WTC11 (cell line): ENCODE measurements at regions not wholly inside any gene's neighbourhood (a gene's known extent, or its start where the extent isn't known, plus 50 kb on each side); places are given as distances from the start of the nearest gene placed in this dataset.

Experiments
- ATAC-seq: fragments of 200-7000 bp; cut with Tn5 transposase; 2 replicates; pipeline ENCODE4 v1.10.0; 2021; ENCODE audit warnings: mild to moderate bottlenecking, moderate library complexity
- CTCF ChIA-PET: fragments of 300-600 bp; sonication (Branson Sonifier 250); formaldehyde crosslinking; loops from one replicate; lab custom pipeline; 2021; ENCODE audit warnings: antibody characterized with exemption; lab: Charles Lee
- POLR2A ChIA-PET: fragments of 350-600 bp; sonication (Branson Sonifier 250); formaldehyde crosslinking; loops from one replicate; lab custom pipeline; 2021; ENCODE audit warnings: antibody characterized with exemption; lab: Charles Lee
- DNase-seq: peaks from one replicate; pipeline ENCODE4 v3.0.0; 2021; ENCODE audit warnings: low spot score
- H3K27ac Mint-ChIP-seq: 2 replicates; pipeline ENCODE4 v1.8.0; 2021; ENCODE audit warnings: mixed read lengths
- H3K27me3 Mint-ChIP-seq: 2 replicates; pipeline ENCODE4 v1.8.0; 2021; ENCODE audit warnings: low read depth, mild to moderate bottlenecking, moderate library complexity, mixed read lengths
- H3K36me3 Mint-ChIP-seq: 2 replicates; pipeline ENCODE4 v1.8.0; 2021; ENCODE audit warnings: mixed read lengths
- H3K4me1 Mint-ChIP-seq: 2 replicates; pipeline ENCODE4 v1.8.0; 2022; ENCODE audit warnings: mixed read lengths
- H3K4me3 Mint-ChIP-seq: 2 replicates; pipeline ENCODE4 v1.8.0; 2021; ENCODE audit warnings: mild to moderate bottlenecking, moderate library complexity, mixed read lengths
- H3K9me3 Mint-ChIP-seq: 2 replicates; pipeline ENCODE4 v1.8.0; 2021; ENCODE audit warnings: mixed read lengths
- ATF3 ChIP-seq: sonication (generic); formaldehyde crosslinking; conservative IDR thresholded peaks from 2 replicates; pipeline ENCODE4 v1.8.1; 2022; ENCODE audit warnings: mild to moderate bottlenecking, missing genetic modification reagents
- CREB1 ChIP-seq: sonication (generic); formaldehyde crosslinking; IDR thresholded peaks from 2 replicates; pipeline ENCODE4 v1.8.0; 2023; ENCODE audit warnings: mild to moderate bottlenecking, missing genetic modification reagents
- ELF4 ChIP-seq: sonication (generic); formaldehyde crosslinking; IDR thresholded peaks from 2 replicates; pipeline ENCODE4 v1.8.1; 2022; ENCODE audit warnings: low read depth, mild to moderate bottlenecking, moderate library complexity, missing genetic modification reagents
- ESRRA ChIP-seq: sonication (generic); formaldehyde crosslinking; IDR thresholded peaks from 2 replicates; pipeline ENCODE4 v1.8.1; 2022; ENCODE audit warnings: mild to moderate bottlenecking, missing genetic modification reagents, borderline replicate concordance
- FOXP4 ChIP-seq: sonication (generic); formaldehyde crosslinking; IDR thresholded peaks from 2 replicates; pipeline ENCODE4 v1.8.0; 2022; ENCODE audit warnings: mild to moderate bottlenecking, missing genetic modification reagents
- NFE2L1 ChIP-seq: sonication (generic); formaldehyde crosslinking; IDR thresholded peaks from 2 replicates; pipeline ENCODE4 v1.8.1; 2023; ENCODE audit warnings: missing genetic modification reagents
- NR3C1 ChIP-seq: sonication (generic); formaldehyde crosslinking; conservative IDR thresholded peaks from 2 replicates; pipeline ENCODE4 v1.8.1; 2023; ENCODE audit warnings: low read depth, mild to moderate bottlenecking, missing genetic modification reagents
- PRRX2 ChIP-seq: fragments of 250-450 bp; sonication (Bioruptor Pico); IDR thresholded peaks from 2 replicates; pipeline ENCODE4 v1.8.0; 2021; ENCODE audit warnings: mild to moderate bottlenecking
- SMAD3 ChIP-seq: sonication (generic); formaldehyde crosslinking; IDR thresholded peaks from 2 replicates; pipeline ENCODE4 v1.8.0; 2022; ENCODE audit warnings: missing genetic modification reagents, mild to moderate bottlenecking, borderline replicate concordance
- TCF7 ChIP-seq: sonication (generic); formaldehyde crosslinking; IDR thresholded peaks from 2 replicates; pipeline ENCODE4 v1.8.0; 2022; ENCODE audit warnings: mild to moderate bottlenecking, low read depth, missing genetic modification reagents, moderate library complexity
- TEAD1 ChIP-seq: sonication (generic); formaldehyde crosslinking; IDR thresholded peaks from 2 replicates; pipeline ENCODE4 v1.8.0; 2022; ENCODE audit warnings: mild to moderate bottlenecking, missing genetic modification reagents
- TP53 ChIP-seq: sonication (generic); formaldehyde crosslinking; IDR thresholded peaks from 2 replicates; pipeline ENCODE4 v1.8.1; 2023; ENCODE audit warnings: mild to moderate bottlenecking, missing genetic modification reagents
- ZBTB21 ChIP-seq: sonication (generic); formaldehyde crosslinking; IDR thresholded peaks from 2 replicates; pipeline ENCODE4 v1.8.1; 2023; ENCODE audit warnings: mild to moderate bottlenecking, missing genetic modification reagents, borderline replicate concordance
- ZBTB43 ChIP-seq: sonication (generic); formaldehyde crosslinking; IDR thresholded peaks from 2 replicates; pipeline ENCODE4 v1.8.1; 2023; ENCODE audit warnings: mild to moderate bottlenecking, missing genetic modification reagents
- ZNF121 ChIP-seq: sonication (generic); formaldehyde crosslinking; IDR thresholded peaks from 2 replicates; pipeline ENCODE4 v1.8.0; 2023; ENCODE audit warnings: missing genetic modification reagents
- ZNF281 ChIP-seq: sonication (generic); formaldehyde crosslinking; IDR thresholded peaks from 2 replicates; pipeline ENCODE4 v1.8.0; 2023; ENCODE audit warnings: mild to moderate bottlenecking, missing genetic modification reagents
- ZNF416 ChIP-seq: fragments of 250-450 bp; sonication (Bioruptor Pico); IDR thresholded peaks from 2 replicates; pipeline ENCODE4 v1.9.0; 2021; ENCODE audit warnings: mild to moderate bottlenecking, inconsistent platforms
- TF ChIP-seq, protein P1 (sequence below): sonication (generic); formaldehyde crosslinking; IDR thresholded peaks from 2 replicates; pipeline ENCODE4 v1.8.1; 2022; ENCODE audit warnings: low read depth, missing genetic modification reagents, borderline replicate concordance
- TF ChIP-seq, protein P2 (sequence below): fragments of 250-450 bp; sonication (Bioruptor Pico); IDR thresholded peaks from 2 replicates; pipeline ENCODE4 v2.1.2; 2022; ENCODE audit warnings: mild to moderate bottlenecking, moderate library complexity
- TF ChIP-seq, protein P3 (sequence below): sonication (generic); formaldehyde crosslinking; IDR thresholded peaks from 2 replicates; pipeline ENCODE4 v1.8.0; 2022; ENCODE audit warnings: mild to moderate bottlenecking, missing genetic modification reagents

- H3K9me3 Mint-ChIP-seq: peaks cover 22% of the 10 kb centered on the region
- H3K4me1 Mint-ChIP-seq: peaks cover 1% of the 10 kb centered on the region
- no peak for DNase-seq
- no peak overlapping the region for H3K27ac Mint-ChIP-seq
- TF ChIP-seq TCF7 (CRISPR knock-in tag): no peak
- TF ChIP-seq ATF3 (CRISPR knock-in tag): no peak
- no peak for TF ChIP-seq PRRX2 (CRISPR knock-in tag)
- TF ChIP-seq SMAD3: no peak
- no peak overlapping the region for H3K4me3 Mint-ChIP-seq
- ChIA-PET POLR2A (no interaction called here), CTCF (no interaction called here)
- peaks cover 4% of the 10 kb centered on the region for H3K36me3 Mint-ChIP-seq
- H3K27me3 Mint-ChIP-seq: no peaks in the 10 kb centered on the region; the same call in 1 of the 2 replicates
- no peak for ATAC-seq
These were observed 180.2 kb downstream of the RBM46 start for GRCh38 chr4:154961263-154961662.

DNA sequence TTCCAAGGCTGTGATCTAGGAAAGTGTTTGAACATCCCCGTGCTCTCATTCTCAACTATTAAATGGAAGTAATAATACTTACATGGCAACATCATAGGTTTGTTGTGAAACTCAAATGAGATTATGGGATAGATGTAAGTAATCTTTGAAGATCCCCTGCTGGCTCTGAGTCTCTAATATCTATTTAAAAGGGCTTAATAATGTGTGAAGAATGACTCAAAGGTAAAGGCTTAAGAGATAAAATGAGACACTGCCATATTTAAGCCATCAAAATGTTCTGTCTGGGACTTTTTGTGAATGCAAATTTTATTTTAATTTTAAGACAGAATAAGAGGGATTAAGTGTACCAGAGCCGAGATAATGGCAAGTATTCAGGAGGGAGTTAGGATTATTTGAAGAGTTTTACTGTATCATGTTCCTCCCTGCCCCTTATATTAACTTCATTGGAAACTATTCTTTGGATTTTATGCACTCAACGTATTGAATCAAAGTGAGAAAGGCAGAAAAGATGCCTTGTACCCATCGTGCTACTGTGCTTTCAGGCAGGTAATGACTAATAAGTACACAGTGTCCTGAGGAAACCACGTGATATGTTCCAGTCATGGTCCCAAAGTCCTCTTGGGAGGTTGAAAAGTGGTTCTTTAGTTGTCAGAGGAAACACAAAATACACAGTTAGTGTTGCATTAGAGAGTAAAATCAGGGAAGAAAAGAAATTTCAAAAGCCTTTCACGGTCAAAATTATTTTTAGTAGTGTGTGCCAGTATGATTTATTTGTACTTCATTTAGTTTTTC lies 192.4 kb downstream of the RBM46 start:
- ATAC-seq (no peak), DNase-seq (no peak)
- Mint-ChIP-seq H3K27ac (no peak overlapping the region), H3K27me3 (no peaks in the 10 kb centered on the region), H3K4me3 (no peak overlapping the region), H3K9me3 (peaks cover 7% of the 10 kb centered on the region), H3K36me3 (no peaks in the 10 kb centered on the region), H3K4me1 (peaks cover 6% of the 10 kb centered on the region; the same call in 1 of the 2 replicates)
- CTCF ChIA-PET: interaction anchor here (1.0 kb wide), 1 partner anchor 45 kb away, joined by 3 read pairs; no protein-coding TSS in a partner anchor
- POLR2A ChIA-PET: no interaction called here
- TF ChIP-seq ZNF121 (CRISPR knock-in tag): no peak
- no peak for TF ChIP-seq CREB1 (CRISPR knock-in tag)
- no peak for TF ChIP-seq ZNF416 (CRISPR knock-in tag)
- TF ChIP-seq ZNF281 (CRISPR knock-in tag): no peak
- TF ChIP-seq PRRX2 (CRISPR knock-in tag): no peak
- TF ChIP-seq, protein P1, sequence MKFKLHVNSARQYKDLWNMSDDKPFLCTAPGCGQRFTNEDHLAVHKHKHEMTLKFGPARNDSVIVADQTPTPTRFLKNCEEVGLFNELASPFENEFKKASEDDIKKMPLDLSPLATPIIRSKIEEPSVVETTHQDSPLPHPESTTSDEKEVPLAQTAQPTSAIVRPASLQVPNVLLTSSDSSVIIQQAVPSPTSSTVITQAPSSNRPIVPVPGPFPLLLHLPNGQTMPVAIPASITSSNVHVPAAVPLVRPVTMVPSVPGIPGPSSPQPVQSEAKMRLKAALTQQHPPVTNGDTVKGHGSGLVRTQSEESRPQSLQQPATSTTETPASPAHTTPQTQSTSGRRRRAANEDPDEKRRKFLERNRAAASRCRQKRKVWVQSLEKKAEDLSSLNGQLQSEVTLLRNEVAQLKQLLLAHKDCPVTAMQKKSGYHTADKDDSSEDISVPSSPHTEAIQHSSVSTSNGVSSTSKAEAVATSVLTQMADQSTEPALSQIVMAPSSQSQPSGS (CRISPR knock-in tag): no peak
- no peak for TF ChIP-seq ZBTB21
- TF ChIP-seq FOXP4: no peak
- TF ChIP-seq ZBTB43 (CRISPR knock-in tag): no peak
- TF ChIP-seq ESRRA (CRISPR knock-in tag): no peak
- no peak for TF ChIP-seq TEAD1
- TF ChIP-seq, protein P2, sequence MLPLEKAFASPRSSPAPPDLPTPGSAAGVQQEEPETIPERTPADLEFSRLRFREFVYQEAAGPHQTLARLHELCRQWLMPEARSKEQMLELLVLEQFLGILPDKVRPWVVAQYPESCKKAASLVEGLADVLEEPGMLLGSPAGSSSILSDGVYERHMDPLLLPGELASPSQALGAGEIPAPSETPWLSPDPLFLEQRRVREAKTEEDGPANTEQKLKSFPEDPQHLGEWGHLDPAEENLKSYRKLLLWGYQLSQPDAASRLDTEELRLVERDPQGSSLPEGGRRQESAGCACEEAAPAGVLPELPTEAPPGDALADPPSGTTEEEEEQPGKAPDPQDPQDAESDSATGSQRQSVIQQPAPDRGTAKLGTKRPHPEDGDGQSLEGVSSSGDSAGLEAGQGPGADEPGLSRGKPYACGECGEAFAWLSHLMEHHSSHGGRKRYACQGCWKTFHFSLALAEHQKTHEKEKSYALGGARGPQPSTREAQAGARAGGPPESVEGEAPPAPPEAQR (CRISPR knock-in tag): no peak
- TF ChIP-seq NR3C1 (CRISPR knock-in tag): no peak
- TF ChIP-seq TP53 (CRISPR knock-in tag): no peak
- TF ChIP-seq ELF4 (CRISPR knock-in tag): no peak
- TF ChIP-seq NFE2L1 (CRISPR knock-in tag): no peak
- TF ChIP-seq, protein P3, sequence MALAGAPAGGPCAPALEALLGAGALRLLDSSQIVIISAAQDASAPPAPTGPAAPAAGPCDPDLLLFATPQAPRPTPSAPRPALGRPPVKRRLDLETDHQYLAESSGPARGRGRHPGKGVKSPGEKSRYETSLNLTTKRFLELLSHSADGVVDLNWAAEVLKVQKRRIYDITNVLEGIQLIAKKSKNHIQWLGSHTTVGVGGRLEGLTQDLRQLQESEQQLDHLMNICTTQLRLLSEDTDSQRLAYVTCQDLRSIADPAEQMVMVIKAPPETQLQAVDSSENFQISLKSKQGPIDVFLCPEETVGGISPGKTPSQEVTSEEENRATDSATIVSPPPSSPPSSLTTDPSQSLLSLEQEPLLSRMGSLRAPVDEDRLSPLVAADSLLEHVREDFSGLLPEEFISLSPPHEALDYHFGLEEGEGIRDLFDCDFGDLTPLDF (CRISPR knock-in tag): no peak
